Fibroblast of lung (primary cell): ENCODE measurements at regions not wholly inside any gene's neighbourhood (a gene's known extent, or its start where the extent isn't known, plus 50 kb on each side); places are given as distances from the start of the nearest gene placed in this dataset.

Source experiments
- DNase-seq, 2 donors: peaks; one replicate each; pipeline versions ENCODE4 v3.0.0 to v3.0.0-alpha.2; 2010; ENCODE audit warnings: low read depth in 2 of 2
- H2AFZ ChIP-seq: 2 replicates; pipeline ENCODE4 v1.5.1; 2012; ENCODE audit warnings: low read length, control low read depth, inconsistent platforms
- H3K27ac ChIP-seq: 2 replicates; pipeline ENCODE4 v1.5.1; 2011; ENCODE audit warnings: low read length, control low read depth; ENCODE audit not compliant: insufficient read depth
- H3K27me3 ChIP-seq: 2 replicates; pipeline ENCODE4 v1.5.1; 2011; ENCODE audit warnings: mild to moderate bottlenecking, low read length; ENCODE audit not compliant: control insufficient read depth, insufficient read depth
- H3K36me3 ChIP-seq: 2 replicates; pipeline ENCODE4 v1.5.1; 2011; ENCODE audit warnings: low read length; ENCODE audit not compliant: control insufficient read depth, insufficient read depth
- H3K4me1 ChIP-seq: 2 replicates; pipeline ENCODE4 v1.5.1; 2011; ENCODE audit warnings: low read length; ENCODE audit not compliant: control insufficient read depth, insufficient read depth; ENCODE audit errors: extremely low read depth
- H3K4me2 ChIP-seq: 2 replicates; pipeline ENCODE4 v1.5.1; 2011; ENCODE audit warnings: low read length, control low read depth; ENCODE audit not compliant: insufficient read depth; ENCODE audit errors: extremely low read depth
- H3K4me3 ChIP-seq, 4 experiments: fragments of 200-600 bp in 1 of 4; sonication (generic) in 1 of 4; replicated peaks in 1 of 4; 2 replicates each; pipeline ENCODE4 v1.5.1; 2011 to 2016; ENCODE audit warnings: low read length in 4 of 4, low read depth in 3 of 4, mild to moderate bottlenecking in 3 of 4, control low read depth in 2 of 4, inconsistent platforms in 1 of 4, mixed read lengths in 1 of 4; ENCODE audit not compliant: insufficient read depth in 1 of 4; ENCODE audit errors: control extremely low read depth in 1 of 4
- H3K79me2 ChIP-seq: 2 replicates; pipeline ENCODE4 v1.5.1; 2012; ENCODE audit warnings: mild to moderate bottlenecking, low read length, inconsistent platforms; ENCODE audit not compliant: control insufficient read depth, insufficient read depth
- H3K9ac ChIP-seq: 2 replicates; pipeline ENCODE4 v1.5.1; 2011; ENCODE audit warnings: mild to moderate bottlenecking, low read length, control low read depth; ENCODE audit not compliant: insufficient read depth
- H3K9me3 ChIP-seq: 2 replicates; pipeline ENCODE4 v1.5.1; 2012; ENCODE audit warnings: low read depth, low read length; ENCODE audit not compliant: control insufficient read depth, insufficient read depth
- H4K20me1 ChIP-seq: 2 replicates; pipeline ENCODE4 v1.5.1; 2011; ENCODE audit warnings: low read length; ENCODE audit not compliant: control insufficient read depth, insufficient read depth; ENCODE audit errors: extremely low read depth
- EZH2 ChIP-seq: IDR thresholded peaks from 2 replicates; pipeline ENCODE4 v1.5.1; 2012; ENCODE audit warnings: low read length, control low read depth, mild to moderate bottlenecking; ENCODE audit errors: missing control alignments
- TF ChIP-seq, protein P1 (sequence below), 2 donors: IDR thresholded peaks in 1 of 2; conservative IDR thresholded peaks in 1 of 2; 1 replicate in 1 of 2; 2 replicates in 1 of 2; pipeline ENCODE4 v1.5.1; 2011 to 2012; ENCODE audit warnings: low read length in 2 of 2, control low read depth in 1 of 2, inconsistent platforms in 1 of 2, low read depth in 1 of 2, mild to moderate bottlenecking in 1 of 2

- DNase-seq: no peak
- no peaks in the 10 kb centered on the region for H4K20me1 ChIP-seq
- no peaks in the 10 kb centered on the region for H3K79me2 ChIP-seq
- no peaks in the 10 kb centered on the region for H3K9me3 ChIP-seq
- H3K4me3 ChIP-seq: no peak overlapping the region
- H2AFZ ChIP-seq: no peak overlapping the region
- no peaks in the 10 kb centered on the region for H3K27me3 ChIP-seq
- H3K36me3 ChIP-seq: no peaks in the 10 kb centered on the region
- H3K27ac ChIP-seq: no peak overlapping the region
- no peaks in the 10 kb centered on the region for H3K4me1 ChIP-seq
- TF ChIP-seq EZH2: no peak
- TF ChIP-seq, protein P1, sequence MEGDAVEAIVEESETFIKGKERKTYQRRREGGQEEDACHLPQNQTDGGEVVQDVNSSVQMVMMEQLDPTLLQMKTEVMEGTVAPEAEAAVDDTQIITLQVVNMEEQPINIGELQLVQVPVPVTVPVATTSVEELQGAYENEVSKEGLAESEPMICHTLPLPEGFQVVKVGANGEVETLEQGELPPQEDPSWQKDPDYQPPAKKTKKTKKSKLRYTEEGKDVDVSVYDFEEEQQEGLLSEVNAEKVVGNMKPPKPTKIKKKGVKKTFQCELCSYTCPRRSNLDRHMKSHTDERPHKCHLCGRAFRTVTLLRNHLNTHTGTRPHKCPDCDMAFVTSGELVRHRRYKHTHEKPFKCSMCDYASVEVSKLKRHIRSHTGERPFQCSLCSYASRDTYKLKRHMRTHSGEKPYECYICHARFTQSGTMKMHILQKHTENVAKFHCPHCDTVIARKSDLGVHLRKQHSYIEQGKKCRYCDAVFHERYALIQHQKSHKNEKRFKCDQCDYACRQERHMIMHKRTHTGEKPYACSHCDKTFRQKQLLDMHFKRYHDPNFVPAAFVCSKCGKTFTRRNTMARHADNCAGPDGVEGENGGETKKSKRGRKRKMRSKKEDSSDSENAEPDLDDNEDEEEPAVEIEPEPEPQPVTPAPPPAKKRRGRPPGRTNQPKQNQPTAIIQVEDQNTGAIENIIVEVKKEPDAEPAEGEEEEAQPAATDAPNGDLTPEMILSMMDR (conservative IDR thresholded peaks at IDR 0.05 in 1 of 2, IDR thresholded peaks at IDR 0.05 in 1 of 2; ENCODE audit: low read depth in 1 of 2, low read length in 2 of 2): no peak
- H3K9ac ChIP-seq: no peak overlapping the region
- H3K4me2 ChIP-seq: no peak overlapping the region
Observed at GRCh38 chr3:140843656-140844055, 98.0 kb upstream of the SLC25A36 start.

- Histone ChIP-seq H3K4me3 (no peak overlapping the region), H3K79me2 (no peaks in the 10 kb centered on the region), H2AFZ (no peak overlapping the region), H3K27me3 (no peaks in the 10 kb centered on the region), H3K4me2 (no peak overlapping the region), H3K27ac (no peak overlapping the region), H3K4me1 (no peaks in the 10 kb centered on the region), H4K20me1 (no peaks in the 10 kb centered on the region), H3K36me3 (no peaks in the 10 kb centered on the region), H3K9ac (no peak overlapping the region), H3K9me3 (no peaks in the 10 kb centered on the region)
- TF ChIP-seq, protein P1 (conservative IDR thresholded peaks at IDR 0.05 in 1 of 2, IDR thresholded peaks at IDR 0.05 in 1 of 2; ENCODE audit: low read depth in 1 of 2, low read length in 2 of 2): no peak
- TF ChIP-seq EZH2: no peak
- no peak for DNase-seq
Observed at GRCh38 chr3:140844072-140844471, 97.6 kb upstream of the SLC25A36 start.

GRCh38 chr3:140845882-140846281 lies 95.8 kb upstream of the SLC25A36 start:
- no peak overlapping the region for H3K9ac ChIP-seq
- H4K20me1 ChIP-seq: no peaks in the 10 kb centered on the region
- H3K27ac ChIP-seq: no peak overlapping the region
- H3K4me2 ChIP-seq: no peak overlapping the region
- no peaks in the 10 kb centered on the region for H3K4me1 ChIP-seq
- TF ChIP-seq, protein P1 (conservative IDR thresholded peaks at IDR 0.05 in 1 of 2, IDR thresholded peaks at IDR 0.05 in 1 of 2; ENCODE audit: low read depth in 1 of 2, low read length in 2 of 2): no peak
- no peak for TF ChIP-seq EZH2
- no peaks in the 10 kb centered on the region for H3K36me3 ChIP-seq
- no peak for DNase-seq
- no peaks in the 10 kb centered on the region for H3K79me2 ChIP-seq
- H2AFZ ChIP-seq: no peak overlapping the region
- H3K9me3 ChIP-seq: no peaks in the 10 kb centered on the region
- H3K4me3 ChIP-seq: no peak overlapping the region
- H3K27me3 ChIP-seq: no peaks in the 10 kb centered on the region
